ENCODE measurements at regions not wholly inside any gene's neighbourhood (a gene's known extent, or its start where the extent isn't known, plus 50 kb on each side); places are given as distances from the start of the nearest gene placed in this dataset.

- TF ChIP-seq POLR2AphosphoS5 (IDR thresholded peaks at IDR 0.05) (no peak), CTCF (IDR thresholded peaks at IDR 0.05; ENCODE audit: poor library complexity, severe bottlenecking) (no peak), EZH2 (IDR thresholded peaks at IDR 0.05; ENCODE audit: borderline replicate concordance, insufficient read depth, low read length, poor library complexity, severe bottlenecking) (no peak), REST (IDR thresholded peaks at IDR 0.05; ENCODE audit: borderline replicate concordance) (no peak), MXI1 (conservative IDR thresholded peaks at IDR 0.05; ENCODE audit: poor library complexity, severe bottlenecking) (no peak), EP300 (conservative IDR thresholded peaks at IDR 0.05; ENCODE audit: poor library complexity, severe bottlenecking) (no peak), TAF1 (IDR thresholded peaks at IDR 0.05; ENCODE audit: low read depth) (no peak)
Observed at GRCh38 chr10:121302541-121303180, 295.6 kb downstream of the FGFR2 start.
